CD14-positive monocyte (primary cell): ENCODE measurements at regions not wholly inside any gene's neighbourhood (a gene's known extent, or its start where the extent isn't known, plus 50 kb on each side); places are given as distances from the start of the nearest gene placed in this dataset.

Experiments
- DNase-seq, 3 donors: peaks; one replicate each; pipeline ENCODE4 v3.0.0-alpha.2; 2011 to 2022
- H2AFZ ChIP-seq: 2 replicates; pipeline ENCODE4 v1.6.0; 2012; ENCODE audit warnings: mild to moderate bottlenecking, low read depth, low read length, inconsistent platforms; ENCODE audit not compliant: insufficient read depth, poor library complexity, severe bottlenecking
- H3K27ac ChIP-seq, 2 donors: 1 replicate in 1 of 2; 2 replicates in 1 of 2; pipeline ENCODE4 v1.5.1; 2012 to 2013; ENCODE audit warnings: low read length in 2 of 2, control low read depth in 1 of 2, inconsistent platforms in 1 of 2, low read depth in 1 of 2, mild to moderate bottlenecking in 1 of 2
- H3K27me3 ChIP-seq, 2 donors: one replicate each; pipeline versions ENCODE4 v1.6.0 to v1.6.1; 2011 to 2013; ENCODE audit warnings: low read length in 2 of 2; ENCODE audit not compliant: control insufficient read depth in 2 of 2, insufficient read depth in 2 of 2
- H3K36me3 ChIP-seq, 2 donors: replicated peaks in 1 of 2; 1 replicate in 1 of 2; 2 replicates in 1 of 2; pipeline versions ENCODE4 v1.5.1 to v1.6.1; 2012 to 2013; ENCODE audit warnings: low read length in 2 of 2, control low read depth in 1 of 2, inconsistent platforms in 1 of 2, mild to moderate bottlenecking in 1 of 2; ENCODE audit not compliant: insufficient read depth in 2 of 2, control insufficient read depth in 1 of 2
- H3K4me1 ChIP-seq, 2 donors: 1 replicate in 1 of 2; 2 replicates in 1 of 2; pipeline versions ENCODE4 v1.5.1 to v1.6.1; 2012 to 2013; ENCODE audit warnings: low read length in 2 of 2, control low read depth in 1 of 2, inconsistent platforms in 1 of 2, mild to moderate bottlenecking in 1 of 2, moderate library complexity in 1 of 2; ENCODE audit not compliant: insufficient read depth in 2 of 2, control insufficient read depth in 1 of 2
- H3K4me2 ChIP-seq: replicated peaks from 2 replicates; pipeline ENCODE3; 2012; ENCODE audit warnings: low read length, moderate library complexity, mild to moderate bottlenecking; ENCODE audit not compliant: poor library complexity, severe bottlenecking; ENCODE audit errors: extremely low read depth
- H3K4me3 ChIP-seq, 3 experiments: fragments of 200-600 bp in 1 of 3; sonication (generic) in 1 of 3; replicated peaks in 1 of 3; 1 replicate in 2 of 3; 2 replicates in 1 of 3; pipeline ENCODE4 v1.5.1; 2011 to 2013; ENCODE audit warnings: low read length in 3 of 3, mild to moderate bottlenecking in 3 of 3, control low read depth in 2 of 3, low read depth in 2 of 3, inconsistent platforms in 1 of 3, moderate library complexity in 1 of 3
- H3K79me2 ChIP-seq: 2 replicates; pipeline ENCODE4 v1.6.0; 2012; ENCODE audit warnings: mild to moderate bottlenecking, control low read depth, inconsistent platforms, low read length, moderate library complexity; ENCODE audit not compliant: insufficient read depth
- H3K9ac ChIP-seq: 2 replicates; pipeline ENCODE4 v1.6.0; 2017; ENCODE audit warnings: low read length, mild to moderate bottlenecking; ENCODE audit not compliant: insufficient read depth, poor library complexity, severe bottlenecking
- H3K9me3 ChIP-seq, 2 donors: replicated peaks in 1 of 2; 1 replicate in 1 of 2; 2 replicates in 1 of 2; pipeline versions ENCODE4 v1.5.1 to v1.6.1; 2012 to 2013; ENCODE audit warnings: low read length in 2 of 2, control low read depth in 1 of 2; ENCODE audit not compliant: control insufficient read depth in 1 of 2, insufficient read depth in 1 of 2
- H4K20me1 ChIP-seq: 2 replicates; pipeline ENCODE4 v1.6.0; 2012; ENCODE audit warnings: mild to moderate bottlenecking, low read length, control low read depth, moderate library complexity; ENCODE audit not compliant: insufficient read depth
- H3K27ac Mint-ChIP-seq, 7 donors: one replicate each; pipeline ENCODE4 v1.8.0; 2020; ENCODE audit warnings: mild to moderate bottlenecking in 7 of 7, mixed read lengths in 7 of 7, moderate library complexity in 6 of 7, inconsistent platforms in 2 of 7
- H3K27me3 Mint-ChIP-seq, 3 donors: one replicate each; pipeline ENCODE4 v1.8.0; 2021 to 2022; ENCODE audit warnings: low read depth in 3 of 3, mild to moderate bottlenecking in 3 of 3, mixed read lengths in 3 of 3, moderate library complexity in 3 of 3, inconsistent platforms in 1 of 3
- H3K36me3 Mint-ChIP-seq, 2 donors: one replicate each; pipeline ENCODE4 v1.8.0; 2020; ENCODE audit warnings: mixed read lengths in 2 of 2, inconsistent platforms in 1 of 2, mild to moderate bottlenecking in 1 of 2
- H3K4me1 Mint-ChIP-seq: one replicate; pipeline ENCODE4 v1.8.0; 2020; ENCODE audit warnings: mild to moderate bottlenecking, mixed read lengths
- H3K4me3 Mint-ChIP-seq, 2 donors: one replicate each; pipeline ENCODE4 v1.8.0; 2020; ENCODE audit warnings: mild to moderate bottlenecking in 2 of 2, mixed read lengths in 2 of 2, moderate library complexity in 1 of 2
- H3K9me3 Mint-ChIP-seq, 7 donors: one replicate each; pipeline ENCODE4 v1.8.0; 2020 to 2022; ENCODE audit warnings: mixed read lengths in 7 of 7, mild to moderate bottlenecking in 6 of 7, moderate library complexity in 6 of 7, inconsistent platforms in 2 of 7
- WGBS: methylation state at CpG from one replicate; pipeline ENCODE4 v1.1.5; 2013; ENCODE audit warnings: missing lambda C conversion rate; ENCODE audit not compliant: insufficient coverage; 5-methylcytosine and 5-hydroxymethylcytosine counted together
- intact Hi-C, 2 donors: fragments of 100-400 bp; cut with micrococcal nuclease; formaldehyde crosslinking; loops; one replicate each; pipeline versions ENCODE4 v1.15.0 to v1.15.1; 2023
- TF ChIP-seq, protein P1 (sequence below): fragments of 200-600 bp; IDR thresholded peaks from one replicate; pipeline ENCODE4 v1.8.0; 2022; ENCODE audit warnings: antibody characterized with exemption, mild to moderate bottlenecking

DNA sequence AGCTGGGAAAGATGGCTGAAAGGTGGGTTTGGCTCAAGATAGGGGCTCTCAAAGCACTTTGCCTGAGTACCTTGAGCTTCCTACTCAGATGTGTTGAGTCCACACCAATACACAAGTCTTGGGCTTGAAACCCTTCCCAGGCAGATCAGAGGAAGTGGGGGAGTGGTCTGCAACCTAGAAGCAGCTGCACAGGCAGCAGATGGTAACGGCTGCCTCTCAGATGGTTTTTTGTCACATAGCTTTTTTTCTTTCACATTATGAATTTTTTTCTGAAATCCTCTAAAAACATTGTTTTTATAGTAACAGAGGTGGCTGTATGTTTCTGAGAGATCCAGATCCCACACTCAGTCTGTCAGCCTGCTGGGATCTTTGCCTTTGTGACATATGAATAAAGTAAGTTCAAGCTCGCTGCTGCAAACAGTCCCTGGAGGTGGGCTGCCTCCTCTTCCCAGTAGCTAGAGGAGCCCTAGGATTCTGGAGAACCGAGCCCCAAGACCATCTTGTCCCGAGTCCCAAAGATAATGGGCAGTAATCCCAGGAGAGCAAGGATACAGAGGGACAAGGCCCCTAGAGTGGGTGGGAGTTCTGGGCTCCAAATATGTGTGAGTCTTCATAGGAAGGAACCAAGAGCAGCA is 97.1 kb upstream of the TOP1 start:
- intact Hi-C loops: no loop called here

DNA sequence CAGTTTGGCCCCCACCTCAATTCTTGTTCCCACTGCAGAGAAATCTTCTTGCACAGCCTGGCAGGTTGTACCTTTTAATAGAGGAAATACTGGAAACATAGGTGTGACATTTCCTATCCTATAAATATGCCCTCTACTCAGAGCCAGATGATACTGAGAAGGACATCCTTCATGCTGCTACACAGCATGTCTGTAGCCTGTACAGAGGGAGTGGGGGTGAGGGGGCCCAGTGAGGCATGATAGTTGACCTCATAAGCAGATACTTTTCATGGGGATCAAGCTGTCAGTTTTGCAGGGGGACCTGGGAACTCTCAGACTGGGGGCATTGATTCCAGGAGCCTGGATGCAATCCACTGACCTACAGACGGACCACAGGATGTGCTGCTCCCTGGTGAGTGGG is 96.2 kb upstream of the TOP1 start:
- no peaks in the 10 kb centered on the region for H3K79me2 ChIP-seq
- Mint-ChIP-seq H3K36me3 (no peaks in the 10 kb centered on the region), H3K4me1 (peaks cover 4% of the 10 kb centered on the region), H3K4me3 (no peak overlapping the region), H3K9me3 (peaks cover 0 to 6% (median 0%) of the 10 kb centered on the region in 7 donors), H3K27me3 (peaks cover 0 to 4% (median 3%) of the 10 kb centered on the region in 3 donors), H3K27ac (no peak overlapping the region)
- H3K9ac ChIP-seq: no peak overlapping the region
- H3K4me3 ChIP-seq: no peak overlapping the region
- no peak overlapping the region for H3K27ac ChIP-seq
- H4K20me1 ChIP-seq: no peaks in the 10 kb centered on the region
- TF ChIP-seq, protein P1, sequence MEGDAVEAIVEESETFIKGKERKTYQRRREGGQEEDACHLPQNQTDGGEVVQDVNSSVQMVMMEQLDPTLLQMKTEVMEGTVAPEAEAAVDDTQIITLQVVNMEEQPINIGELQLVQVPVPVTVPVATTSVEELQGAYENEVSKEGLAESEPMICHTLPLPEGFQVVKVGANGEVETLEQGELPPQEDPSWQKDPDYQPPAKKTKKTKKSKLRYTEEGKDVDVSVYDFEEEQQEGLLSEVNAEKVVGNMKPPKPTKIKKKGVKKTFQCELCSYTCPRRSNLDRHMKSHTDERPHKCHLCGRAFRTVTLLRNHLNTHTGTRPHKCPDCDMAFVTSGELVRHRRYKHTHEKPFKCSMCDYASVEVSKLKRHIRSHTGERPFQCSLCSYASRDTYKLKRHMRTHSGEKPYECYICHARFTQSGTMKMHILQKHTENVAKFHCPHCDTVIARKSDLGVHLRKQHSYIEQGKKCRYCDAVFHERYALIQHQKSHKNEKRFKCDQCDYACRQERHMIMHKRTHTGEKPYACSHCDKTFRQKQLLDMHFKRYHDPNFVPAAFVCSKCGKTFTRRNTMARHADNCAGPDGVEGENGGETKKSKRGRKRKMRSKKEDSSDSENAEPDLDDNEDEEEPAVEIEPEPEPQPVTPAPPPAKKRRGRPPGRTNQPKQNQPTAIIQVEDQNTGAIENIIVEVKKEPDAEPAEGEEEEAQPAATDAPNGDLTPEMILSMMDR: no peak
- H3K9me3 ChIP-seq: no peaks in the 10 kb centered on the region
- WGBS: no CpG with 5 or more reads among the region's 1 CpG
- H3K27me3 ChIP-seq: no peaks in the 10 kb centered on the region
- H3K4me1 ChIP-seq: no peaks in the 10 kb centered on the region
- H2AFZ ChIP-seq: no peak overlapping the region
- H3K36me3 ChIP-seq: no peaks in the 10 kb centered on the region
- H3K4me2 ChIP-seq: no peak overlapping the region
- intact Hi-C loops: no loop called here
- no peak for DNase-seq

More for the DNA sequence above, 97.1 kb upstream of the TOP1 start:
- Mint-ChIP-seq H3K9me3 (peaks cover 0 to 6% (median 0%) of the 10 kb centered on the region in 7 donors), H3K27ac (no peak overlapping the region), H3K4me3 (no peak overlapping the region), H3K4me1 (peaks cover 5% of the 10 kb centered on the region), H3K27me3 (peaks cover 0 to 4% (median 3%) of the 10 kb centered on the region in 3 donors), H3K36me3 (no peaks in the 10 kb centered on the region)
- no peak overlapping the region for H3K9ac ChIP-seq
- TF ChIP-seq, protein P1: no peak
- H4K20me1 ChIP-seq: no peaks in the 10 kb centered on the region
- DNase-seq: no peak
- H3K36me3 ChIP-seq: no peaks in the 10 kb centered on the region
- H3K27ac ChIP-seq: no peak overlapping the region
- no peaks in the 10 kb centered on the region for H3K27me3 ChIP-seq
- H3K4me1 ChIP-seq: peaks cover 0 to under 1% of the 10 kb centered on the region in 2 donors
- WGBS: 80% methylated on average over 3 of the region's 4 CpGs
- H2AFZ ChIP-seq: no peak overlapping the region
- H3K4me3 ChIP-seq: no peak overlapping the region
- H3K79me2 ChIP-seq: no peaks in the 10 kb centered on the region
- no peaks in the 10 kb centered on the region for H3K9me3 ChIP-seq
- H3K4me2 ChIP-seq: no peak overlapping the region
